ENCODE measurements at regions not wholly inside any gene's neighbourhood (a gene's known extent, or its start where the extent isn't known, plus 50 kb on each side); places are given as distances from the start of the nearest gene placed in this dataset.

DNA sequence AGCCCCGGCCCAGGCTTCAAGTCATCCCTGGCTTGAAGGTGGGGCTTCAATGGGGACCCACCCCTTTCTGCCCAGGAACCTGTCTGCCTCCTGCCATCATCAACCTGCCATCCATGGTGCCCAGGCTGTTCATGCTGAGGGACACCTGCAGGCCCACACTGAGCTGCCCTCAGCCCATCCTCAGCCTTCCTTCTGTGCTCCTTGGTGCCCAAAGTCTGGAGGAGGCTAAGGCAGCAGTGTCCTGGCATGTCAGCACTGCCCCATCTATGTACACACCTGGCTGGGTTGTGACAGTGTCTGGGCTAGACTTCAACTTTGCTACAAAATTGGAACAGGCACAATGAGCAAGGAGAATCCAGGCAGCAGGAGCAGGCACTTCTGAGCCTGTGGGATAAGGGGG is 745.3 kb upstream of the EPHA6 start:
- no peak for DNase-seq (ENCODE audit: low read depth)
- H3K9ac ChIP-seq (ENCODE audit: low read length), result no peak overlapping the region
- H3K4me3 ChIP-seq (ENCODE audit: low read length), result no peak overlapping the region
- peaks cover 3% of the 10 kb centered on the region for H3K4me1 ChIP-seq (ENCODE audit: control insufficient read depth, insufficient read depth, low read length)
- peaks cover 10% of the 10 kb centered on the region for H3K9me3 ChIP-seq (ENCODE audit: control insufficient read depth, low read length)
- no peaks in the 10 kb centered on the region for H3K27me3 ChIP-seq (replicated peaks; ENCODE audit: control insufficient read depth, insufficient read depth, low read length)
- no peaks in the 10 kb centered on the region for H3K36me3 ChIP-seq (ENCODE audit: control insufficient read depth, insufficient read depth, low read length, severe bottlenecking)

DNA sequence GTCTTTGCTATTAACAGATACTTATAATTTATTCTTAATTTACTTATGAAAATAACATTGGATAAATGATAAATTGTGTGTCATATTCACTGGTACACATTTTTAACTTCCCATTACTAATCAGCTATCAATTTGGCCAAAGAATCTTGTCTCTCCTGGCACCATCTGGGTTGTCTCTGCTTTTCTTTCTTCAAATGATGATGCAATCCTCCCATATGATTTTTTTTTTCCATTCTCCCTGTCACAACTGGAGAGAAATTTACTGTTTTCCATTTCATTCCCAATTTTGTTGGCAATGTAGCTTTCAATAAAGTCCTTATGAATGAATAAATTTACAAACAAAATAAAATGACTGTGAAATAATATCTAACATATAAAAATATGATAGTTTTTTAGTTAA is 743.7 kb upstream of the EPHA6 start:
- peaks cover 3% of the 10 kb centered on the region for H3K4me1 ChIP-seq (ENCODE audit: control insufficient read depth, insufficient read depth, low read length)
- H3K9ac ChIP-seq (ENCODE audit: low read length), result no peak overlapping the region
- no peaks in the 10 kb centered on the region for H3K27me3 ChIP-seq (replicated peaks; ENCODE audit: control insufficient read depth, insufficient read depth, low read length)
- no peak overlapping the region for H3K4me3 ChIP-seq (ENCODE audit: low read length)
- no peak for DNase-seq (ENCODE audit: low read depth)
- H3K36me3 ChIP-seq (ENCODE audit: control insufficient read depth, insufficient read depth, low read length, severe bottlenecking), result no peaks in the 10 kb centered on the region
- peaks cover 10% of the 10 kb centered on the region for H3K9me3 ChIP-seq (ENCODE audit: control insufficient read depth, low read length)

DNA sequence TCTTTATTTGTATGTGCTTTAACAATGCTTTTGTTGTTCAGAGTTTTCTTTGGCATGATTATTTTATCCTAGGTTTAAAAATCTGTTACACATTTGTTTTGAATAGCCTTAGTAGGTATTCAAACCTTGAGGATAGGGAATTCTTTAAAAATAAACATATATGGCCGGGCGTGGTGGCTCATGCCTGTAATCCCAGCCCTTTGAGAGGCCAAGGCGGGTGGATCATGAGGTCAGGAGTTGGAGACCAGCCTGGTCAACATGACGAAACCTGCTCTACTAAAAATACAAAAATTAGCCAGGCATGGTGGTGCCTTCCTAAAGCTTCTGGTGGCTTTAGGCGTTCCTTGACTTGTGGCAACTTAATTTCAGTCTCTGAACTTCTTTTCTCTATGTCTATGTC is 743.3 kb upstream of the EPHA6 start:
- Histone ChIP-seq H3K9ac (ENCODE audit: low read length) (no peak overlapping the region), H3K4me3 (ENCODE audit: low read length) (no peak overlapping the region), H3K9me3 (ENCODE audit: control insufficient read depth, low read length) (peaks cover 10% of the 10 kb centered on the region), H3K36me3 (ENCODE audit: control insufficient read depth, insufficient read depth, low read length, severe bottlenecking) (no peaks in the 10 kb centered on the region), H3K4me1 (ENCODE audit: control insufficient read depth, insufficient read depth, low read length) (peaks cover 3% of the 10 kb centered on the region), H3K27me3 (replicated peaks; ENCODE audit: control insufficient read depth, insufficient read depth, low read length) (no peaks in the 10 kb centered on the region)
- DNase-seq (ENCODE audit: low read depth), result no peak

DNA sequence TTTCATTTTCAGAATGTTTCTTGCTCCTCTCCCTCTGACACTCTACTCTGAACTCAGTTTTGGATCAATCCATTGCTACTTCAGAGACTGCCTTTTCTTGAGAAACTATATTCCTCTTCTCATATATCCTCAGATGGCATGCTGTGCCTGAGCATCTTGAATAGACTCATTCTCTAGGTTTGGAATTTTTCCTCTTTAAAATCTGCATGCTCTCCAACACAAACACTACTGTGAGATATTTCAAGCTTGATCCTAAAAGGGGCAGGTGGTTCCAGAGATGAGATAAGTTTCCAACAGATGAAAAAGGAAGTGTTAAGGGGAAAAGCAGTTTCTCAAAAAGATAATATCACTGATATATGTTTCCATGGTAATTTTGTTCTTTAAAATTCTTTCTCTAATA is 742.2 kb upstream of the EPHA6 start:
- no peak for DNase-seq (ENCODE audit: low read depth)

DNA sequence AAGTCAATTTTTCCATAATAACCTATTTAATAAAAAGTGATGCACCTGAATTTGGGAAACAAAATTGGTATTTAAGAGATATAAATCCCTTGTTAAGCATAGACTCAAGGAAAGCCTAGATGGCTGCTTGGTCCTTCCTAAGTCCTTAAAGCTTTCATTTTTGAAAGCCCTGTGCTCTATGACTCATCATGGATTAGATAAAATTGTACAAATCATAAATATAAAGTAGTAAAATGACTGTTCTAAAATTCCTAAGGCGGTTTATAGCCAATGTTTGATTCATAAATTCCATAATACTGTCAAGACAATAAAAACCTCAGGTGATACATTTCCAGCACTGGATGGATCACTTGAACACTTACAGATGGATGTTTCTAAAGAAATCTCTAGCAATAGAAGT is 730.8 kb upstream of the EPHA6 start:
- H3K36me3 ChIP-seq (ENCODE audit: control insufficient read depth, insufficient read depth, low read length, severe bottlenecking), result no peaks in the 10 kb centered on the region

More for the DNA sequence above, 742.2 kb upstream of the EPHA6 start:
- Histone ChIP-seq H3K4me1 (ENCODE audit: control insufficient read depth, insufficient read depth, low read length) (peaks cover 3% of the 10 kb centered on the region), H3K27me3 (replicated peaks; ENCODE audit: control insufficient read depth, insufficient read depth, low read length) (no peaks in the 10 kb centered on the region), H3K4me3 (ENCODE audit: low read length) (no peak overlapping the region), H3K36me3 (ENCODE audit: control insufficient read depth, insufficient read depth, low read length, severe bottlenecking) (no peaks in the 10 kb centered on the region), H3K9me3 (ENCODE audit: control insufficient read depth, low read length) (peaks cover 10% of the 10 kb centered on the region), H3K9ac (ENCODE audit: low read length) (no peak overlapping the region)

DNA sequence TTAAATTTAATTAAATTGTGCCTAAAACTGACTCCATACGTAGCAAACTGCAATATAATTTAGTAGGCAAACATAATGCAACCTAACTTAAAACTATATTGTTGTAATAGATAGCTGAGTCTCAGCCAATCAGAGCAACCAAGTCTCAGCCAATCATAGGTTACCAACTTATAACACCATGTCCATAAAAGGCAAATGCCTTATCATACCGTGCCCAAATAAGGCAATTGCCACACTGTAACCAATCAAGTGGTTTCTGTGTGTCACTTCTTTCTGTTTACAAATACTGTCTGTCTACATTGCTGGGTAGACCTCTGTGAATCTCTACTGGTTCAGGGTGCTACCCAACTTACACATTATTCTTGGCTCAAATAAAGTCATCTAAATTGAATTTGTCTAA is 728.4 kb upstream of the EPHA6 start:
- DNase-seq (ENCODE audit: low read depth), result no peak
- H3K27me3 ChIP-seq (replicated peaks; ENCODE audit: control insufficient read depth, insufficient read depth, low read length), result no peaks in the 10 kb centered on the region
- no peaks in the 10 kb centered on the region for H3K36me3 ChIP-seq (ENCODE audit: control insufficient read depth, insufficient read depth, low read length, severe bottlenecking)
- H3K4me1 ChIP-seq (ENCODE audit: control insufficient read depth, insufficient read depth, low read length), result no peaks in the 10 kb centered on the region
- no peak overlapping the region for H3K9ac ChIP-seq (ENCODE audit: low read length)
- no peak overlapping the region for H3K4me3 ChIP-seq (ENCODE audit: low read length)
- no peaks in the 10 kb centered on the region for H3K9me3 ChIP-seq (ENCODE audit: control insufficient read depth, low read length)

More for the DNA sequence above, 730.8 kb upstream of the EPHA6 start:
- Histone ChIP-seq H3K27me3 (replicated peaks; ENCODE audit: control insufficient read depth, insufficient read depth, low read length) (no peaks in the 10 kb centered on the region), H3K4me3 (ENCODE audit: low read length) (no peak overlapping the region), H3K4me1 (ENCODE audit: control insufficient read depth, insufficient read depth, low read length) (no peaks in the 10 kb centered on the region), H3K9ac (ENCODE audit: low read length) (no peak overlapping the region), H3K9me3 (ENCODE audit: control insufficient read depth, low read length) (no peaks in the 10 kb centered on the region)
- DNase-seq (ENCODE audit: low read depth), result no peak

DNA sequence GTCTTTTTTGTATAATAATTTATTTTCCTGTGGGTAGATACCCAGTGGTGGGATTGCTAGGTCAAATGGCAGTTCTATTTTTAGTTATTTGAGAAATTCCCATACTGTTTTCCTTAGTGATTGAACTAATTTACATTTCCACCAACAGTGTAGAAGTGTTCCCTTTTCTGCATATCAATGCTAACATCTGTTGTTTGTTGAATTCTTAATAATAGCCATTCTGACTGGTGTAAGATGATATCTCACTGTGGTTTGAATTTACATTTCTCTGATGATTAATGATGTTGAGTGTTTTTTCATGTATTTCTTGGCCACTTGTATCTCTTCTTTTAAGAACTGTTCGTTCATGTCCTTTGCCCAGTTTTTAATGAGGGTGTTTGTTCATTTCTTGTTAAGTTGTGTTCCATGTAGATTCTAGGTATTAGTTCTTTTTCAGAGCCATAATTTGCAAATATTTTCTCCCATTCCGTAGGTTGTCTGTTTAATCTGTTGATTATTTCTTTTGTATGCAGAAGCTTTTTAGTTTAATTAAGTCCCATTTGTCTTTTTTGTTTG is 713.3 kb upstream of the EPHA6 start:
- Histone ChIP-seq H3K4me3 (ENCODE audit: low read length) (no peak overlapping the region), H3K27me3 (replicated peaks; ENCODE audit: control insufficient read depth, insufficient read depth, low read length) (no peaks in the 10 kb centered on the region), H3K9me3 (ENCODE audit: control insufficient read depth, low read length) (no peaks in the 10 kb centered on the region)

DNA sequence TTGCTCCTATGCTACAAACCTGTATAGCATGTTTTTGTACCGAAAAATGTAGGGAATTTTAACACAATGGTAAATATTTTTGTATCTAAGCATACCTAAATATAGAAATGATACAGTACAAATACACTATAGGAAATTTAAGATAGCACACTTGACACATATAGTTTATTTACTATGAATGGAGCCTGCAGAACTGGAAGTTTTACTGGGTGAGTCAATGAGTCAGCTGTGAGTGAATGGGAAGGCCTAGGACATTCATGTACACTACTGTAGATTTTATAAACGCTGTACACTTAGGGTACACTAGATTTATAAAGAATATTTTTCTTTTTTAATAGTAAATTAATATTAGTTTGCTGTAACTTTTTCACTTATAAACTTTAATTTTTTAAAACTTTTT is 707.7 kb upstream of the EPHA6 start:
- no peaks in the 10 kb centered on the region for H3K4me1 ChIP-seq (ENCODE audit: control insufficient read depth, insufficient read depth, low read length)
- H3K4me3 ChIP-seq (ENCODE audit: low read length), result no peak overlapping the region
- H3K9ac ChIP-seq (ENCODE audit: low read length), result no peak overlapping the region
- H3K36me3 ChIP-seq (ENCODE audit: control insufficient read depth, insufficient read depth, low read length, severe bottlenecking), result no peaks in the 10 kb centered on the region
- no peak for DNase-seq (ENCODE audit: low read depth)
- no peaks in the 10 kb centered on the region for H3K27me3 ChIP-seq (replicated peaks; ENCODE audit: control insufficient read depth, insufficient read depth, low read length)
- H3K9me3 ChIP-seq (ENCODE audit: control insufficient read depth, low read length), result peaks cover 3% of the 10 kb centered on the region

More for the DNA sequence above, 713.3 kb upstream of the EPHA6 start:
- Histone ChIP-seq H3K9ac (ENCODE audit: low read length) (no peak overlapping the region), H3K4me1 (ENCODE audit: control insufficient read depth, insufficient read depth, low read length) (peaks cover 3% of the 10 kb centered on the region), H3K36me3 (ENCODE audit: control insufficient read depth, insufficient read depth, low read length, severe bottlenecking) (no peaks in the 10 kb centered on the region)
- DNase-seq (ENCODE audit: low read depth), result no peak

Data from adipocyte (in vitro differentiated cells).